Loucy (cell line): ENCODE measurements at regions not wholly inside any gene's neighbourhood (a gene's known extent, or its start where the extent isn't known, plus 50 kb on each side); places are given as distances from the start of the nearest gene placed in this dataset.

Source experiments
- H2AFZ ChIP-seq: fragments of 200-600 bp; sonication (generic); 2 replicates; pipeline ENCODE4 v1.6.0; 2016; ENCODE audit warnings: antibody characterized with exemption, mild to moderate bottlenecking, low read length, moderate library complexity
- H3F3A ChIP-seq: fragments of 200-600 bp; 2 replicates; pipeline ENCODE4 v1.6.0; 2016; ENCODE audit warnings: antibody characterized with exemption, low read depth, mild to moderate bottlenecking
- H3K27me3 ChIP-seq: fragments of 200-600 bp; sonication (generic); 2 replicates; pipeline ENCODE4 v1.6.1; 2014; ENCODE audit warnings: low read length, mild to moderate bottlenecking; ENCODE audit not compliant: insufficient read depth, poor library complexity, severe bottlenecking
- H3K36me3 ChIP-seq: fragments of 200-600 bp; sonication (generic); 2 replicates; pipeline ENCODE4 v1.6.1; 2016; ENCODE audit warnings: low read length; ENCODE audit not compliant: insufficient read depth
- H3K4me1 ChIP-seq: fragments of 200-600 bp; sonication (generic); 2 replicates; pipeline ENCODE4 v1.5.1; 2014; ENCODE audit warnings: low read length, mild to moderate bottlenecking; ENCODE audit not compliant: insufficient read depth, poor library complexity, severe bottlenecking
- H3K4me2 ChIP-seq: fragments of 200-600 bp; sonication (generic); 2 replicates; pipeline ENCODE4 v1.6.0; 2014; ENCODE audit warnings: antibody characterized with exemption, low read length, low read depth, mild to moderate bottlenecking; ENCODE audit not compliant: poor library complexity, severe bottlenecking
- H3K4me3 ChIP-seq: fragments of 200-600 bp; sonication (generic); 2 replicates; pipeline ENCODE4 v1.5.1; 2014; ENCODE audit warnings: low read length, mild to moderate bottlenecking, mixed read lengths; ENCODE audit not compliant: poor library complexity, severe bottlenecking
- H3K79me2 ChIP-seq: fragments of 200-600 bp; sonication (generic); 2 replicates; pipeline ENCODE4 v1.6.1; 2014; ENCODE audit warnings: low read length; ENCODE audit not compliant: insufficient read depth
- H3K9ac ChIP-seq: fragments of 200-600 bp; sonication (generic); 2 replicates; pipeline ENCODE4 v1.6.0; 2014; ENCODE audit warnings: mild to moderate bottlenecking, low read depth, low read length, moderate library complexity; ENCODE audit not compliant: poor library complexity, severe bottlenecking
- H3K9me2 ChIP-seq: fragments of 200-600 bp; sonication (generic); replicated peaks from 2 replicates; pipeline ENCODE4 v1.6.1; 2016; ENCODE audit warnings: low read depth, low read length, mixed read lengths
- H3K9me3 ChIP-seq: fragments of 200-600 bp; sonication (generic); 2 replicates; pipeline ENCODE4 v1.6.1; 2014; ENCODE audit warnings: mild to moderate bottlenecking, antibody characterized with exemption, low read length, low read depth; ENCODE audit not compliant: insufficient read depth
- H4K20me1 ChIP-seq: fragments of 200-600 bp; sonication (generic); 2 replicates; pipeline ENCODE4 v1.6.0; 2014; ENCODE audit warnings: antibody characterized with exemption, low read length, mild to moderate bottlenecking; ENCODE audit not compliant: insufficient read depth, poor library complexity, severe bottlenecking
- EZH2phosphoT487 ChIP-seq: fragments of 200-600 bp; IDR thresholded peaks from 2 replicates; pipeline ENCODE4 v1.6.1; 2018; ENCODE audit warnings: antibody characterized with exemption, mild to moderate bottlenecking, moderate library complexity, borderline replicate concordance
- TF ChIP-seq, protein P1 (sequence below): fragments of 200-600 bp; sonication (generic); conservative IDR thresholded peaks from 2 replicates; pipeline ENCODE4 v1.5.1; 2014; ENCODE audit warnings: mild to moderate bottlenecking, antibody characterized with exemption, low read length

DNA sequence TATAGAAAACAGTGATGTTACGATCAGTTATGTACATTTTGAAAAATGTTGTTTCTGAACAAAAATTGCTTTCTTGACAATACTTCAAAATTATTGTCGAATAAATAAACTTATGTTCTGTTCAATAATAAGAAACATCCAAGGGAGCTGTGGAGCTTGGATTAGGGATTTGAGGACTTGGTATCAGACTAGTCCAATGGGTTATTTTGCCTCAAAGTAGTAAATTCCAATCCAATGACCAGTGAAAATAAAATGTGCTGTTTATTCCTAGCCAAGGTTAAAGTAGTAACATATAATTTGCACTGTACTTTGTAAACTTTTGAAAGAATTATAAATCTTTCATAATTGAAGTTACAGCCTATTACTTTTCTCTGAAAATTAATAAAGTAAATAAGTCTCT is 79.1 kb upstream of the IVNS1ABP start:
- no peaks in the 10 kb centered on the region for H3K4me1 ChIP-seq
- H3F3A ChIP-seq = no peaks in the 10 kb centered on the region

DNA sequence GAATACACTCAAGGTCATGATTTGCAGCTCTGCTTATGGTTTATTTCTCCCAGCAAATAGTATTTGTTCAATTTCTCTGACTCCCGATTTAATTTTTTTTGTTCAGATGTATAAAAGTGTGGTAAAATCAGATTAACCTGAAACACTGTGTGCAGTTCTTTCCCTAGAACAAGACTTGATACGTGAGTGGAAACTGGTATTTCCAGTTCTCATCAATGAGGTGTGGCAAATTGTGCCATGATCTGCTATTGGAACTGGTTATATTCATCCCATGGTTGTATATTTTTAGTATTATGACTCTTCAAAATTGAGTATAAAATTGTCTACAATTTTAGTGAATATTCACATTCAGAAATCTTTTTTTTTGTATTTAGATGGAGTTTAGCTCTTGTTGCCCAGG is 76.8 kb upstream of the IVNS1ABP start:
- TF ChIP-seq EZH2phosphoT487 = no peak
- TF ChIP-seq, protein P1, sequence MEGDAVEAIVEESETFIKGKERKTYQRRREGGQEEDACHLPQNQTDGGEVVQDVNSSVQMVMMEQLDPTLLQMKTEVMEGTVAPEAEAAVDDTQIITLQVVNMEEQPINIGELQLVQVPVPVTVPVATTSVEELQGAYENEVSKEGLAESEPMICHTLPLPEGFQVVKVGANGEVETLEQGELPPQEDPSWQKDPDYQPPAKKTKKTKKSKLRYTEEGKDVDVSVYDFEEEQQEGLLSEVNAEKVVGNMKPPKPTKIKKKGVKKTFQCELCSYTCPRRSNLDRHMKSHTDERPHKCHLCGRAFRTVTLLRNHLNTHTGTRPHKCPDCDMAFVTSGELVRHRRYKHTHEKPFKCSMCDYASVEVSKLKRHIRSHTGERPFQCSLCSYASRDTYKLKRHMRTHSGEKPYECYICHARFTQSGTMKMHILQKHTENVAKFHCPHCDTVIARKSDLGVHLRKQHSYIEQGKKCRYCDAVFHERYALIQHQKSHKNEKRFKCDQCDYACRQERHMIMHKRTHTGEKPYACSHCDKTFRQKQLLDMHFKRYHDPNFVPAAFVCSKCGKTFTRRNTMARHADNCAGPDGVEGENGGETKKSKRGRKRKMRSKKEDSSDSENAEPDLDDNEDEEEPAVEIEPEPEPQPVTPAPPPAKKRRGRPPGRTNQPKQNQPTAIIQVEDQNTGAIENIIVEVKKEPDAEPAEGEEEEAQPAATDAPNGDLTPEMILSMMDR = no peak

More for the DNA sequence above, 79.1 kb upstream of the IVNS1ABP start:
- Histone ChIP-seq H3K27me3 (no peaks in the 10 kb centered on the region), H3K4me2 (no peak overlapping the region), H3K9me3 (no peaks in the 10 kb centered on the region), H3K4me3 (no peak overlapping the region), H2AFZ (no peak overlapping the region), H3K9ac (no peak overlapping the region), H4K20me1 (no peaks in the 10 kb centered on the region), H3K9me2 (no peaks in the 10 kb centered on the region), H3K79me2 (no peaks in the 10 kb centered on the region), H3K36me3 (no peaks in the 10 kb centered on the region)
- TF ChIP-seq, protein P1 = no peak
- TF ChIP-seq EZH2phosphoT487 = no peak

DNA sequence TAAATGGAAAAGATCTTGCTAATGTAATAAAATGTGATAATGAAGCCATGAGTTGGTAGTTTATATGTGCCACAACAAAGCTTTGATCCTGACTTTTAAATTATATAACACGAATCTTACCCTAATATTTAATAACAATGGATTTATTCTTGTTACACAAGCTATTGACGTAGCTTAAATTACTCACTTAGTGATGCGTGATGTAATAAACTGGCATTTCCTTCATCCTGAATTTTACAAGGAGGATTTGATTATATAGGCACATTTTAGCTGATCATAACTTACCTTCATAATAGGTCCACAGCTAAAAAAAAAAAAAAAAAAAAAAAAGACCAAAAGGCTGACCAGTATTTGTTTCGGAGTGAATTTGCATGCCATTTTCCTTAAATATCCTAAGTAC is 76.2 kb upstream of the IVNS1ABP start:
- no peak overlapping the region for H2AFZ ChIP-seq
- H3K4me1 ChIP-seq = no peaks in the 10 kb centered on the region
- TF ChIP-seq, protein P1 = no peak
- no peak for TF ChIP-seq EZH2phosphoT487

More for the DNA sequence above, 76.8 kb upstream of the IVNS1ABP start:
- no peaks in the 10 kb centered on the region for H3K4me1 ChIP-seq
- no peaks in the 10 kb centered on the region for H3K27me3 ChIP-seq
- no peaks in the 10 kb centered on the region for H3K9me2 ChIP-seq
- no peak overlapping the region for H3K4me2 ChIP-seq
- H3F3A ChIP-seq = no peaks in the 10 kb centered on the region
- no peaks in the 10 kb centered on the region for H3K9me3 ChIP-seq
- H3K79me2 ChIP-seq = no peaks in the 10 kb centered on the region
- no peaks in the 10 kb centered on the region for H3K36me3 ChIP-seq
- H3K4me3 ChIP-seq = no peak overlapping the region
- no peak overlapping the region for H2AFZ ChIP-seq
- no peaks in the 10 kb centered on the region for H4K20me1 ChIP-seq
- H3K9ac ChIP-seq = no peak overlapping the region

More for the DNA sequence above, 76.2 kb upstream of the IVNS1ABP start:
- Histone ChIP-seq H4K20me1 (no peaks in the 10 kb centered on the region), H3K9ac (no peak overlapping the region), H3K9me2 (no peaks in the 10 kb centered on the region), H3K4me3 (no peak overlapping the region), H3K27me3 (no peaks in the 10 kb centered on the region), H3K9me3 (no peaks in the 10 kb centered on the region), H3K4me2 (no peak overlapping the region), H3F3A (no peaks in the 10 kb centered on the region), H3K79me2 (no peaks in the 10 kb centered on the region), H3K36me3 (no peaks in the 10 kb centered on the region)
